OCI-LY7 (cell line): ENCODE measurements at regions not wholly inside any gene's neighbourhood (a gene's known extent, or its start where the extent isn't known, plus 50 kb on each side); places are given as distances from the start of the nearest gene placed in this dataset.

ENCODE experiments used
- BruUV-seq: library from RNA; stranded (reverse); fragments of 400-500 nt; replicated peaks from 2 replicates; lab custom pipeline; 2021; lab: Mats Ljungman, UMichigan
- CTCF ChIA-PET: fragments of 300-600 bp; sonication (Branson Sonifier 250); formaldehyde crosslinking; loops from one replicate; lab custom pipeline; 2022; ENCODE audit warnings: antibody characterized with exemption; ENCODE audit not compliant: unreplicated experiment; lab: Charles Lee
- POLR2A ChIA-PET: fragments of 300-600 bp; sonication (Branson Sonifier 250); formaldehyde crosslinking; loops from one replicate; lab custom pipeline; 2022; ENCODE audit warnings: antibody characterized with exemption; lab: Charles Lee
- DNase-seq: peaks from one replicate; pipeline ENCODE4 v3.0.0-alpha.2; 2015; ENCODE audit warnings: low spot score
- H2AFZ ChIP-seq: fragments of 200-600 bp; sonication (generic), shearing (Covaris generic); 2 replicates; pipeline ENCODE4 v1.6.1; 2014; ENCODE audit warnings: mild to moderate bottlenecking, antibody characterized with exemption, low read length, moderate library complexity
- H3K27ac ChIP-seq: fragments of 200-600 bp; sonication (generic); 2 replicates; pipeline ENCODE4 v1.5.1; 2014; ENCODE audit warnings: mixed run types, low read depth, mild to moderate bottlenecking, moderate library complexity, low read length, inconsistent platforms; ENCODE audit not compliant: poor library complexity, severe bottlenecking
- H3K36me3 ChIP-seq: fragments of 200-600 bp; sonication (generic); 2 replicates; pipeline ENCODE4 v1.6.1; 2014; ENCODE audit warnings: mild to moderate bottlenecking, antibody characterized with exemption, low read length, moderate library complexity, mixed read lengths; ENCODE audit not compliant: insufficient read depth
- H3K4me1 ChIP-seq: fragments of 200-600 bp; sonication (generic); 2 replicates; pipeline ENCODE4 v1.5.1; 2014; ENCODE audit warnings: mild to moderate bottlenecking, low read length; ENCODE audit not compliant: insufficient read depth, poor library complexity, severe bottlenecking
- H3K4me2 ChIP-seq: fragments of 200-600 bp; sonication (generic); 2 replicates; pipeline ENCODE4 v1.6.1; 2014; ENCODE audit warnings: mild to moderate bottlenecking, low read length
- H3K4me3 ChIP-seq: fragments of 200-600 bp; sonication (generic); 2 replicates; pipeline ENCODE4 v1.5.1; 2014; ENCODE audit warnings: mild to moderate bottlenecking, low read depth, low read length; ENCODE audit not compliant: poor library complexity, severe bottlenecking
- H3K79me2 ChIP-seq: fragments of 200-600 bp; sonication (generic); 2 replicates; pipeline ENCODE4 v1.6.1; 2016; ENCODE audit warnings: low read depth, mild to moderate bottlenecking, low read length, moderate library complexity, mixed read lengths; ENCODE audit not compliant: insufficient read depth
- H3K9me2 ChIP-seq: fragments of 200-600 bp; sonication (generic); 2 replicates; pipeline ENCODE4 v1.6.1; 2016; ENCODE audit warnings: mild to moderate bottlenecking, low read length, mixed read lengths; ENCODE audit not compliant: insufficient read depth
- H3K9me3 ChIP-seq: fragments of 200-600 bp; sonication (generic); 2 replicates; pipeline ENCODE4 v1.6.1; 2014; ENCODE audit warnings: mild to moderate bottlenecking, mixed run types, low read length, mixed read lengths
- H4K20me1 ChIP-seq: fragments of 200-600 bp; sonication (generic); 2 replicates; pipeline ENCODE4 v1.6.1; 2014; ENCODE audit warnings: mild to moderate bottlenecking, antibody characterized with exemption, low read length, moderate library complexity, mixed read lengths; ENCODE audit not compliant: insufficient read depth
- EZH2phosphoT487 ChIP-seq: fragments of 200-600 bp; sonication (generic); IDR thresholded peaks from 2 replicates; pipeline ENCODE4 v1.6.1; 2018; ENCODE audit warnings: low read depth, borderline replicate concordance, mild to moderate bottlenecking, mixed run types, antibody characterized with exemption, low read length, moderate library complexity, mixed read lengths
- intact Hi-C: fragments of 100-400 bp; cut with micrococcal nuclease; formaldehyde crosslinking; loops from one replicate; pipeline ENCODE4 v1.10.0; 2022; ENCODE audit not compliant: unreplicated experiment
- TF ChIP-seq, protein P1 (sequence below): fragments of 200-600 bp; sonication (generic); conservative IDR thresholded peaks from 2 replicates; pipeline ENCODE4 v1.5.1; 2014; ENCODE audit warnings: mild to moderate bottlenecking, antibody characterized with exemption, low read length, moderate library complexity, mixed read lengths

DNA sequence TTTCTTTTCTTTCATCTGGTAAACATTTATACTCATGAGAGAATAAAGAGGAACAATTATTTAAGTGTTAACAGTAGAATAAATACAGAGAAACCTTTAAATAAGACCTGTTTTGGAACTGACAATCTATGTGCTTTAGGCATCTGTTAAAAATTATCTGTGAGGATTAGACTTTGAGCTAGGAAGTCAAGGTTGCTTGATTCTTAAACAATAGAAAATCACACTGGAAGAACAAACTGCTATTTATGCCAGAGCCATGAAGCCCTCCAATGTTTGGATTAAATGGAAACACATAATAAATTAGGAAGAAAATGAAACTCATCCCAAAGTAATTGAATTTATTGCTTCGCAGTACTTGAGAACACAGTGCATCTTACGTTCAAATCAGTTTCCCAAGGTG, 207.2 kb upstream of the NPY2R start:
- POLR2A ChIA-PET, result interaction anchor here (0.8 to 1.2 kb wide), 3 partner anchors 8 to 12 kb away, joined by 3 to 4 read pairs (median 3); no protein-coding TSS in a partner anchor
- H3K4me2 ChIP-seq, result no peak overlapping the region
- intact Hi-C loops, result no loop called here

DNA sequence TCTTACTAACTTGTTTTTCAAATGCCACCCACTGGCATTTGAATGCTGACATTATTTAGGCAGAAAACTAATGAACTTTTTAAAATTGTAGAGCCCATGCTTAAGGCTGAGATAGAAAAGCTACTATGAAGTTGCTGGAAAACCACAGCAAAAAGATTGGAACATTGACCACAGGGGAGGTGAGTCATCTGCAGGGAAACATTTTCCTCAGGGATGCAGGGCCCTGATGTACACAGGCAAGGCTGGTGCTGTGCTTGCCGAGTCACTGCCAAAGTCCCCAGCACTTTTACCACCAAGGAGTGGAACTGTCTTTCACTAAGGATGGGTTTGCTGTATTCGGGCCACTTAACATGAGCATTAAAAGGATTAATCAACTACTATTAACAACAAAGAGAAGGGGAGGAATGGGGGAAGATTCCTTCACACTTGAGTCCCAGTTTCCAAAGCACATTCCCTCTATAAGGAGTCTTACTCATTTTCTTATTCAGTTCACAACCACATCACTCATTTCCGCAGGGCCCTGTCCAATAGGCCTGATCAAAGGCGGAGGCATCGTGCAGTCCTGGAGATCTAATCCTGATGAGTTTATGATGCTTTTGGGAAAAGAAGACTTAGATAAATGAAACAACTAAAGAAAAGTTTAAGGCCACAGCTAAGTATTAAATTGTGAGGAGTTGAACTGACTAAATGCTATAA, 202.9 kb upstream of the NPY2R start:
- H3K36me3 ChIP-seq, result no peaks in the 10 kb centered on the region
- H3K4me3 ChIP-seq, result no peak overlapping the region
- no peaks in the 10 kb centered on the region for H3K4me1 ChIP-seq
- H3K79me2 ChIP-seq, result no peaks in the 10 kb centered on the region
- no peak overlapping the region for H2AFZ ChIP-seq
- ChIA-PET POLR2A (interaction anchor here (0.7 kb wide), 1 partner anchor 387 kb away, joined by 3 read pairs; no protein-coding TSS in a partner anchor), CTCF (no interaction called here)
- H3K9me3 ChIP-seq, result no peaks in the 10 kb centered on the region
- BruUV-seq, result no TSS peak
- no peaks in the 10 kb centered on the region for H3K9me2 ChIP-seq
- TF ChIP-seq EZH2phosphoT487, result no peak
- H3K4me2 ChIP-seq, result no peak overlapping the region
- intact Hi-C loops, result no loop called here
- H4K20me1 ChIP-seq, result no peaks in the 10 kb centered on the region
- no peak overlapping the region for H3K27ac ChIP-seq
- no peak for DNase-seq

More for the DNA sequence above, 207.2 kb upstream of the NPY2R start:
- no peaks in the 10 kb centered on the region for H3K4me1 ChIP-seq
- BruUV-seq, result no TSS peak
- no peak overlapping the region for H2AFZ ChIP-seq
- H3K36me3 ChIP-seq, result no peaks in the 10 kb centered on the region
- H4K20me1 ChIP-seq, result no peaks in the 10 kb centered on the region
- no peaks in the 10 kb centered on the region for H3K9me2 ChIP-seq
- H3K9me3 ChIP-seq, result no peaks in the 10 kb centered on the region
- no peaks in the 10 kb centered on the region for H3K79me2 ChIP-seq
- CTCF ChIA-PET, result no interaction called here
- TF ChIP-seq, protein P1, sequence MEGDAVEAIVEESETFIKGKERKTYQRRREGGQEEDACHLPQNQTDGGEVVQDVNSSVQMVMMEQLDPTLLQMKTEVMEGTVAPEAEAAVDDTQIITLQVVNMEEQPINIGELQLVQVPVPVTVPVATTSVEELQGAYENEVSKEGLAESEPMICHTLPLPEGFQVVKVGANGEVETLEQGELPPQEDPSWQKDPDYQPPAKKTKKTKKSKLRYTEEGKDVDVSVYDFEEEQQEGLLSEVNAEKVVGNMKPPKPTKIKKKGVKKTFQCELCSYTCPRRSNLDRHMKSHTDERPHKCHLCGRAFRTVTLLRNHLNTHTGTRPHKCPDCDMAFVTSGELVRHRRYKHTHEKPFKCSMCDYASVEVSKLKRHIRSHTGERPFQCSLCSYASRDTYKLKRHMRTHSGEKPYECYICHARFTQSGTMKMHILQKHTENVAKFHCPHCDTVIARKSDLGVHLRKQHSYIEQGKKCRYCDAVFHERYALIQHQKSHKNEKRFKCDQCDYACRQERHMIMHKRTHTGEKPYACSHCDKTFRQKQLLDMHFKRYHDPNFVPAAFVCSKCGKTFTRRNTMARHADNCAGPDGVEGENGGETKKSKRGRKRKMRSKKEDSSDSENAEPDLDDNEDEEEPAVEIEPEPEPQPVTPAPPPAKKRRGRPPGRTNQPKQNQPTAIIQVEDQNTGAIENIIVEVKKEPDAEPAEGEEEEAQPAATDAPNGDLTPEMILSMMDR, result no peak
- TF ChIP-seq EZH2phosphoT487, result no peak
- no peak for DNase-seq
- no peak overlapping the region for H3K4me3 ChIP-seq
- no peak overlapping the region for H3K27ac ChIP-seq

DNA sequence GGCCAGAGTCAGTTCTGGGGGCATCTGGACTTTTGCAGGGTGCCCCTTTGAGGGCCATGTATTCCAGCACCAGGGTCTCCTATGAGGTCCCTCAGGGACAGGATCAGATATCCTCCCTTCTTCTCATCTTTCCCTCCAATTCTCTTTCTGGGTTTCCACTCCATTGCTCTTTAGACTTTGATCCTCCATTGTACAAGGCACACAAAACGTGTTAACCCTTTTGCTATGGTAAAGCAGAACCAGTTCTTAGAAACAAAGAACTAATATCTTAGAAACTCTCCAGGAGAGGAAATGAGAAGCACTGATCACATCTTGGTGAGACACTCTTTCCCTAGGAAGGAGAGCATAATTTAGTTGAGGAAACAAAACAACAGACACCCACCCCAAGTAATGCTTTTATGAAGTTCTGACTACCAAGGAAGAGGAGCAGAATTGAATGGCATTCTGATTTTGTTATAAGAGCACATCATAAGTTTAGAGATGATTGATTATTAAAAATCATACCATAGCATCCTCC, 200.7 kb upstream of the NPY2R start:
- Histone ChIP-seq H3K4me1 (no peaks in the 10 kb centered on the region), H3K4me2 (no peak overlapping the region), H3K4me3 (no peak overlapping the region), H2AFZ (no peak overlapping the region), H3K36me3 (no peaks in the 10 kb centered on the region), H4K20me1 (no peaks in the 10 kb centered on the region), H3K79me2 (no peaks in the 10 kb centered on the region), H3K9me3 (no peaks in the 10 kb centered on the region), H3K9me2 (no peaks in the 10 kb centered on the region), H3K27ac (no peak overlapping the region)
- intact Hi-C loops, result no loop called here
- no TSS peak for BruUV-seq
- POLR2A ChIA-PET, result no interaction called here
- TF ChIP-seq, protein P1, result no peak
- CTCF ChIA-PET, result no interaction called here
- no peak for DNase-seq
